ENCODE measurements at regions not wholly inside any gene's neighbourhood (a gene's known extent, or its start where the extent isn't known, plus 50 kb on each side); places are given as distances from the start of the nearest gene placed in this dataset.

DNA sequence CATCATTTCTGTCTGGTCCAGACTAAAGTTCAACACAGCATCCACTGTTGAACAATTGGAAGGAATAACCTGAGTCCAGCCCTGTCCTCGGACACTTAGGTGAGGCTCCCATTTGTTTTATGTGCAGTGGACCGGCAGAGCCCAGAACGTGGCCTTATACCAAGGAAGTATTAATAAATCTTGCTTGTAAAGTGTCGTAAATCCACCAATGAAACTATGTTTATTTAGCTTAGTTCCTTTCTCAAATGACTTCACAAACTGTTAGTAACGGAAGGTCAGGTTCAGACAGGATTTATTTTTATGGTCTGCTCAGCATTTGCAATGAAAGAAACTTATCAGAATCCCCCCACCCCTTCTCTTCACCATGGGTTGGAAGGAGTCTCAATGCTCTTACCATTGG lies 149.5 kb downstream of the PCSK1 start:
- DNase-seq (ENCODE audit: low spot score), result no peak

DNA sequence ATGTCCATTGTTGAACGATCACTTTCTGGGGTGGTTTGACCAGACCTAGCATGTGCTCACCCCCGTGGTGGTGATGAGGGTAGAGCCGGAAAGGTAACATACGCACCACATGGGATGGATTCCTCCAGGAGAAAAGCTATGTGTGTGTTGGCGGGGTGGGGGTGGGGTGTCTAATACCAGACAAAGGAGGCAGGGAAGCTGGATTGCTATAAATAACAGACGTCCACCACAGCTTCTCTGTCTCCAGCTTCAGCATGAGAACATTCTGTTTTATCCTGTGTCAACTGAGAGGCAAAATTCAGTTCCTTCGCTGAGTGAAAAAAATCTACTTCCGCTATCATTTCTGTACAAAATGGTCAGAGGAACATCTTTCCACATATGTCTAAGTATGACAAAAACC lies 151.0 kb downstream of the PCSK1 start:
- no peak for DNase-seq (ENCODE audit: low spot score)

DNA sequence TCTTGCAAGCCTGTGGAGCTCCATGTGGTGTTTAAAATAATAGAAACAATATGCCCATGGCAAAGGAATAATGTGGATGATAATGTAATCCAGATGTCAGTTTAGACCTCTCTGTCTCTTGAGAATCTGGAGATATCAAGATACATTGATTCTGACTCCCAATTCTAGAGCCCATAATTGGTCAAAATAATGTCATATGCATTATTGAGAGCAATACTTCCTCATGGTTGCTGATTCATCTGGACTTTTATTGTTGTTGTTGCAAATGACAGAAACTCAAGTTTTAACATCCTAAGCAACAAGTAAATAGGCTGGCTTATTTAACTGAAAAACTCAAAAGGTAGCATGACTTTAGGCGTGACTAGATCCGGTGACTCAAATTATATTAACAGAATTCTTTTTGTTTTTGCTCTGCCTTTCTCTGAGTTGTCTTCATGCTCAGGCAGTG lies 152.1 kb downstream of the PCSK1 start:
- DNase-seq (ENCODE audit: low spot score), result no peak

DNA sequence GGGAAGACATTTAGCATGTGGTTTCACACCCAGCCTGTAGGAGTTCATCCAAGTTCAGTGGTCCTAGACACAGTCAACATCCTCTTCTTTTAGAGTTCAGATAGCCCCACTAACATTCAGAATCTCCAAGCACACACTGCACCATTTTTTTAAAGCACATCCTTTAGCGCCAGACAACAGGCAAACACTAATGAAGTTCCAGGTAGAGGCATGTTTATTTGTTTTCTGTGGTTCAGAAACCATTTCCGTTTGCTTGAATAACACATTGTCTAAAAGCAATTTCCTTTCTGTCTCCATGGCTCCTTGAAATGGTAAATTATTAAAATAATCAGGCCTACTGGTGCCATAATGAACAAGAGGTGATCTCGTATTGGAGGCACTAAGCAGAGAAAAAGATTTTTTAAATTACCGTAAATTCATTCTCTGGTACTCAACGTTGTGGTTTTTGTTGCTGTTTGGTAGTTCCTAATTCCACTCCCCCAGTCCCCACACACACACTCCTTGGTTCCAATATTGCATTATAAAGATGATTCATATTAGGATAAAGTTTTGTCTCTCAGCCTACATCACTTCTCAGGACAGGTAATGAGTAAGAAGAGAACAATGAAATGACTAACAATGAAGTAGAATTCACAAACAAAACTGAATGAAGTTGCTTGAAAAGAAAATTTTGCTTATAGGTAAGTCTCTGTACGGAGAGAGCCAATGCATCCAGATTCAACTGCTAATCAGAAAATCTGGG lies 153.1 kb downstream of the PCSK1 start:
- no peak for DNase-seq (ENCODE audit: low spot score)

DNA sequence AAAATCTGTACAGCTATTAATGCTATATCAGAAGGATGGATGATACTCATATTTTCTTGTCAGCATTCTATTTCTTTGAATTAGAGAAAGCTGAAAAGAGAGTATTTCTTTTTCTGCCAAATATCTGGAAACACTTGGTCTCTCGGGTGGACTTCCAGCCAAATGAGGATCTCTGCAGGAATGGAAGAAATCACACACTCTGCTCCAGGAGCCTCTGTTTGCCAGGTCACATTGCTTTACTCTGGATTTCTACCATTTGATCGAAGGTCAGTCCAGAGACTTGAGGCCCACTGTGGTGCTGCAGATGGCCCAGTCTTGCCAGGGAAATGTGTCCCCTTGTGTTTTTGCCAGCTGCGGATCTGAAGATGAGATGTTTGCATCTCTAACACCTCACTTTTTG lies 154.1 kb downstream of the PCSK1 start:
- no peak for DNase-seq (ENCODE audit: low spot score)

DNA sequence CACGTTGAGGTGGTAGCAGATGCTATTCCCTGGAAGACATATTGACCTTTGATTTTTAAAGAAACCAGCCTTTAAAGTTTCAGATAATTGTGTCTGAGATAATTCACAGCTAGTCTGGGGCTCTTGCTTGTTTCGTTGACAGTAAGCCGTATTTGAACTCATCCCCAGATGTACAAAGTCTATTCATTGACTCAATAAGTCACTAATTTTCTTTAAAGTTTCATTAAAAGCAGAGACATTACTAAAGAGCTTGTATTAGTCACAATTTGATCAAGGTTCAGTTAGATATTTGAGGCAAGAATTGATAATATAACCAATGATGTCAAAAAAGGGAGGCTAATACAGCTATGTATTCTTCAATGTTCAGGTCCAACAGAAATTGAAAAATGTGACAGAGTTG lies 158.0 kb downstream of the PCSK1 start:
- no peak for DNase-seq (ENCODE audit: low spot score)

DNA sequence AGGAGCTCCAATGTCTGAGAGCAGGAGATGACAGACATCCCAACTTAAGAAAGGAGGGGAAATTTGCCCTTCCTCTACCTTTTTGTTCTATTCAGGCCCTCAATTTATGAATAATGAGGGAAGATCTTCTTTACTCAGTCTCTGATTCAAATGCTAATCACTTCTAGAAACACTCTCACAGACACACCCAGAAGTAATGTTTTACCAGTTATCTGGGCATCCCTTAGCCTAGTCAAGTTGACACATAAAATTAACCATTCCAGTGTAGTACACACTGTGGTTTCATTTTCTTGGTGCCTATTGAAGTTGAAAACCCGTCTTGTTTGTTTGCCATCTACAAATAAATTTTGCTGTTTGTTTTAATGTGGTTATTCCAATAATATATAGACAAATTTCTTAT lies 167.6 kb downstream of the PCSK1 start:
- no peak for DNase-seq (ENCODE audit: low spot score)

DNA sequence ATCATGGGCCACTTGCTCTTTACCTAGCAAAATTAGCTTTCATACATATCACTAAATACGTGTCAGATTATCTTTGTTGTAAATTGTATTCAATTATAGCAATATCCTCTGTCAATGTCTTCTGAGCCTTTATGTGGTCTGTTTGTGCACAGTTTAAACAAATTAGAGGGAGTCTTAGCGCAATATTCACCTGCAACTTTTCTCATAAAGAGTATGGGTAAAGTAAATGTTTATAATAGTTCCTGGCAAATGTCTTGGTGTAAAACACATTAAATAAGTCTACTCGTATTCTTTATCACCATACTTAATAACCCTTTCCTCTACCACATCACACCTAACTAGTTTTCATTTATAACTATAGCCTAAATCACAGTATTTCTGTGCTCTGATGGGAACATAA lies 169.0 kb downstream of the PCSK1 start:
- no peak for DNase-seq (ENCODE audit: low spot score)

DNA sequence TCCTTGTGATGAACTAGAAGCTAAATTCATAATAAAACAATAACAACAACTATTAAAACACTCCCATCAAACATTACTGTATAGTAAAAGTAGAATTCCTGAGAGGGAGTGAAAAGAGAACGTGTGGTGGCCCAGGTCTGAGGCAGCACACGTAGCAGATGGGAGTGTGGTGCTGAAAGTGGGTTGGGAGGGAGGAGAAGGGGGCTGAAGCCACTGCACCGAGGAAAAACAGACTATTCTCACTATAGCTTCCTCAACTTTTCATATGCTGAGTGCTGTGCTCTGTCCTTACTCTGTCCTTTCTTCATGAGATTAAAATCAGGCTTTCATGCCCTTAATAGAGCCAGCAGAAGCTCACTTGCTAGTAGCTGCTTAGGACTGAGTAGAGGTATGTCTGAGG lies 170.9 kb downstream of the PCSK1 start:
- no peak for DNase-seq (ENCODE audit: low spot score)

DNA sequence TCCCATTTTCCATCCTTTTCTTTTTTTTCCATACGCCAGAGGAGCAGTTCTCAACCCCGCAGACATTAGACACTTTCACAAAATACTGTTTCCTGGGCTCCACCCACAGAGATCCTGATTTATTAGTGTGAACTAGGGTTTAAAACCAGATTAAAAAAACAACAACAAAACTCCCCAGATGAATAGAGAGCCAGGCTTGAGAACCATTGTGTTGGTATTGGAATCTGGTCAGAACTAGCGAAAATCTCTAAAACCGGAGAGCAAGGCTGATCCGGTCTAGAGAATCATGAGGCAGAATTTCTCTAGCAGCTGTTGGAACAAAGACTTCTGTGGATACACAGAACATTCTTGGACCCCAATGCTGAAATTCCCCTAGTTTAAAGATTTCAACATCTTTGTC lies 173.0 kb downstream of the PCSK1 start:
- no peak for DNase-seq (ENCODE audit: low spot score)

DNA sequence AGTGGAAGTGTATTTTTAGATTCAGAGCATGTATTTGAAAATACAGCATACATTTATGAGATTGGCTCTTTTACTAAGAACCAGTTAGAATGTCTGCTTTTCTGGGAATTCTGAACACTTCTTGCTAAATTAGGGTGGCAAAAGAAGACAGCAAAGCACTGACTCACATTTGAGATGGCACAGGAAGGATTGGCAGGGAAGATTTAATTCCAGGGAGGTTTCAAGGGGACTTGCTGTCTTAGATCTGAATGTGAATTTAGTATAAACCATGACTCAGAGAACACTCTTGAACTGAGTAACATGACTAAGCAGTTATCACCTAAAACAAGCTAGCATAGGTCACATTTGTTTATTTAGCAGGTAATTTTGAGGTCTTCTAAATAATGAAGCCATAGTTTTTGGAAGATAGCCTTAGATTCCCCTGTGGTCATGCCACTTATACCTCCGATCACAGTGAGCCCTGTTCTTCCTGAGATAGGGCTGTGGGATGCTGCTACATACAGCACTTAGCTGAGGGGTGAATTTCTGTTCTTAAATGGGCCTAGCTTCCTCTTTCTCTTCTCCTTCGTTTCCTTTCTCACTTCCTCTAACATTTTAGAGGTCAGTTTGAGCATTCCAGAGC lies 173.8 kb downstream of the PCSK1 start:
- no peak for DNase-seq (ENCODE audit: low spot score)

DNA sequence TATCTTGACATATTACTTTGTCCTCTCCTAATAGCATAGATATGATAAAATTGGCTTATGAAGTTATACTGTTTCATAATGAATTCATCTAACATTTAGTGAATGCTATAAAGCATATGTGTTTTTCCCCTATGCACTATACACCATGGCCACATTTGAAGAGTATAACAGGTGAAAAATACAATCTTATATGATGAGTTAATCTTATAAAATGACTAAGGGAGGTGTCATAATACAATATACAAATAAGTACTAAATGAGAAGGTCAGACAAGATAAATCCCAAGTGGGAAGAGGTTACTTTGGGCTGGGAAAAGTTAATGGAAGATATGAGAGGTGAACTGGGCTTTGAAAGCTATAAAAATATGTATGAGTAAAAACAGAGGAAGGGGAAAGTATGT lies 174.4 kb downstream of the PCSK1 start:
- DNase-seq (ENCODE audit: low spot score), result no peak

DNA sequence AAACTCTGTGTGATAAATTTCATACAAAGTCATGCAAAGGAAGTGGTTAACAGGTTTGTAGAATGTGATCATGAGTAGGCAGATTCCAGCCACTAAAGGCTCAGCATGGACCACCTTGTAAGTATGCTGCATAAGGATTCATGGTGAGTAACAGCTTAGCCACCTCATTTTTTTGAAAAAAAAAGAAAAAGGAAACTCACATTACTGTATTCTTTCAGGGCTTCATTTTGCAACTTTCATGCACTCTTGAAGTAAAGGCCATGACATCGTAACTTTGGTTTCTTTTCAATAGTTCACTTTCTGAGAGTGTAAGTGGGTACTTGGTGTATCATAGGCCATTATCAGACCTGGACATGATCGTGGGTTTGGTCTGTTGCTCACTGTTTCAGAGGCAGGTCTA lies 175.1 kb downstream of the PCSK1 start:
- no peak for DNase-seq (ENCODE audit: low spot score)

DNA sequence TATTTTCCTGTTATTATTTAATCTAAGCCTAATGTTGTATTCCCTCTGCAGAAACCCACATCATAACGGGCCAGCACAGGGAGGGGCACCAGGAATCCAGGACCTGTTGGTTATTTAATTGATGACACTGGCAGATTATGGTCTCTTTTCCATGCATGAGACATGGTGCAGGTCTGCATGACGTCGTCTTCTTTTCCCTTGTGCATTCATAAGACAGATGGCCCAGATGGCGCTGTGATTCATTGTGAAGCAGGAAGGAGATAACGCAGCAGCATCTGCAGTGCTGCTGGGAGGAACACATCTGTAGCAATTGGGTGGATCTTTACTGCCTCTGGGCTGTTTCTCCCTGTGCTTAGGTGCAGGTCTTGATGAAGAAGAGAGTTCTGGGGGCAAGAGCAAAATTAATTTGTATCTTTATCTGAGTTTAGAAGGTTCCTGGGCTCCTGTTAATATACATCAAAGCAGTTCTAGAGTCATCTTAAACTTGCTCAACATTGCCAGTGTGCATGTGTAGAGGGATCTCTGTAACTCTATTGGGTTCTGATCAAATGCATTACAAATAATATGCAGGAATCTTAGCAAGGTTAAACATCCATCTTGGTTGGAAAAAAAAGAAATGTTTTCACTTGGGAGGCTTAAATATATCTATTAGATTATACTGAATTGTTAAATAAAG lies 176.1 kb downstream of the PCSK1 start:
- DNase-seq (ENCODE audit: low spot score), result no peak

DNA sequence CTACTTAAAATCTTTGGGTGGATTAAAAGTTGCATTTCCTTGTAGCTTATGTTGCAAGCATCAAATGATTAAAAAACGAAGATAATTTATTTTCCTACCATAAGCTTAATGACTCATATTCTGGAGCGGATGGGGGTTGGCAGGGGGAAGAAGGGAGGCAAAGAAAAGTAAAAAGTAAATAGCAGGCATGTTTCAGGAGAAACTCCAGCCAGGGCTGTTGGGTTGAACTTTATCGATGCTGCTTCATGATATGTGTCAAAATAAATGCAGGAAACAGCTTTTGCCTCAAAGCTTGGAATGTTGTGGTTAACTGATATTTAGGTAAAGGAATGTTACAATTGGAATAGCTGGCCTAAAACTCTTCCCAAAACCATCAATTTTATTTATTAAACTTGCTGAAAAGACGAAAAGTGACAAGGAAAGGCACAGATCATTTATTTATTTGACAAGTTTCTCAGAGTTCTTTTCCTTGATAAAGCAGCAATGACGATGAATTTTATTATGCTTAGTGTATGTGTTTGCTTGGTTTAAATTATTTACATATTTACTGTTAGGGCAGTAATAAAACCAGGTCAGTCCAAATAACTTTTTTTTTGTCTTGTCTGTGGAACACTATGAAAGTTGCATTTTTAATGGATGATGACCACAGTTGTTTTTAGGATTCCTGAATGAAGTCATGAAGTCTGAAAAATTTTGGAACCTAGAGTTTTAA lies 177.9 kb downstream of the PCSK1 start:
- no peak for DNase-seq (ENCODE audit: low spot score)

DNA sequence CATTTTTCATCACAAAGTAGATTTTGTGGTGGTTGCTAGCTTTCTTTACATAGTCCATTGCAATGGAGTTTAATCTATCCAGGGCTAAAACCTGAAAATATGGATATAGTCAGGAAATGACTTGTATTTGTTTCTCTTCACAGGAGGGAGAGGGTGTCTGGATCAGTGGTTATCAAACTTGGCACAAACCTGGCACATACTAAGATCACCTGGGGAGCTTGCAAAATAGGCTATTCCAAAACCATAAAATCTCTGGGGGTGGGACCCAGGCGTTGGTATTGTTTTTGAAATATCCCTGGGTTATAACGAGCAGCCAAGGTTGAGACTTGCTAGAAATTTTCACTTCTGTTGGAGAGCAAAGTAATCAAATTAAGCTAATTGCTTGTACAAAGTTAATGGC lies 179.9 kb downstream of the PCSK1 start:
- DNase-seq (ENCODE audit: low spot score), result no peak

DNA sequence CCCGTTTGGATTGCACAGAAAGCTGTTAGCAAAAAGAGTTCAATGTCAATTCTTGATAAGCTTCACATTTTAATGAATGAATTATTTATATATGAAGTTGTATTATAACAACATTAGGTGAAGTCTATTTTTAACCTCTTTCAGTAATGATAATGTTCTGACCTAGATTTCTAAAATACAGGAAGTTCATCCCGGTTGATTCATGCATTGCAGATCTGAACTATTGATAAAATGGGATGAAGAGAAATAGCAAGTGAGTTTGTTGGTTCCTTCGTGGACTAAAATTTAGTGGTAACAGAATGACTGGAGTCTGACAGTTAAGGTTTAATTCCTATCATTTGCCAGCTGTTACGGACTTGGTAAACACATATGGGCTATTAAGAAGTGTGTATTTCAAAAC lies 180.5 kb downstream of the PCSK1 start:
- no peak for DNase-seq (ENCODE audit: low spot score)

DNA sequence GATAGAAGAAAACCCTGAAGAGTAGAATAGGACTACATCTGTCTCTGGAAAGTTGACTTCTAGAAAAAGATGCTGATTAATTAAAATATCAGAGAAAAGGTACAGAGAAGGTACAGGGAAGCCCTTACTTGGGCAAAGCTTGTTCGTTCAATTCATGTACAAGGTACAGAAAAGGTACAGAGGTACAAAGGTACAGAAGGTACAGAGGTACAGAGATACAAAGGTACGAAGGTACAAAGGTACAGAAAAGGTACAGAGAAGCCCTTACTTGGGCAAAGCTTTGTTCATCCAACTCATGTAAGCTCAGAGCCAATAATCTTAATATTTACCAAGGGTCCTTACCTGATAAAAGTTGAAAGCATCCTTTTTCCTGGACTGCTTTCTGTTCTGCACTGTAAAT lies 182.3 kb downstream of the PCSK1 start:
- no peak for DNase-seq (ENCODE audit: low spot score)

DNA sequence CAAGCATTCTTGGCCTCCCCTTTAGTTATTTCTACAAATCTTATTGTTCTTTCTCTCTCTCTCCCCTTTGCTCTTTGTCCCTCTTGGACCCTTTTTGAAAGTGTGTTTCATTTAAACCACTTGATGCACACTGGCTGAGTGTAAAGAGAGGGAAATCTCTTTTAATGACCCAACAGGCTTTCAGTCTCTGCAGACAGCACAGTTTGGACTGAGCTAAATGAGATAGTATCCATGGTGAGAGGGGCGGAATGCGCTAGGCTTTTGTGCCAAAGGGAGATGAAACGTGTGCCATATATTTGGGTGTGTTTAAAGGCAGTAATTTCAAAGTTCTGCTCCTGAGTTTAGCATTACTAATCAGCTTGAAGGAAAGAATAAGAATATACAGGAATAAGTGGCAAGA lies 184.9 kb downstream of the PCSK1 start:
- DNase-seq (ENCODE audit: low spot score), result no peak

DNA sequence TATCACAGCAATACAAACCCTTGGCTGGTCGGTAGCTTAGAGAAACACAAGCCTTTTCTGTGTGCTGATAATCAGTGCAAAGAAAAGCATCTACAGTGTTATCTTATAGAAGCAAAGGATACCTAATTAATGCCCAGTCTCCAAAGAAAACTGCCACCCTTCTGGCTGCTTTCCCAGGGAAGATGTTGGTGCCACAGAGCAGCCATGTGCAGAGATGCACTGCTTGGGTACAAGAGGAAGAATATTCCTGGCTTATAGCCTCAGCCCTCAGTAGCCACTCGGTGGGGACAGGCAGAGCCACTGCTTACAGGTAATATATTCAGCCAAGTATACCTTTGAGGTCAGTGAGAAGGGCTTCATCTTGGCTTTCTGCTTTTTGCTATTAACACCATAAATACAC lies 185.3 kb downstream of the PCSK1 start:
- DNase-seq (ENCODE audit: low spot score), result no peak

DNA sequence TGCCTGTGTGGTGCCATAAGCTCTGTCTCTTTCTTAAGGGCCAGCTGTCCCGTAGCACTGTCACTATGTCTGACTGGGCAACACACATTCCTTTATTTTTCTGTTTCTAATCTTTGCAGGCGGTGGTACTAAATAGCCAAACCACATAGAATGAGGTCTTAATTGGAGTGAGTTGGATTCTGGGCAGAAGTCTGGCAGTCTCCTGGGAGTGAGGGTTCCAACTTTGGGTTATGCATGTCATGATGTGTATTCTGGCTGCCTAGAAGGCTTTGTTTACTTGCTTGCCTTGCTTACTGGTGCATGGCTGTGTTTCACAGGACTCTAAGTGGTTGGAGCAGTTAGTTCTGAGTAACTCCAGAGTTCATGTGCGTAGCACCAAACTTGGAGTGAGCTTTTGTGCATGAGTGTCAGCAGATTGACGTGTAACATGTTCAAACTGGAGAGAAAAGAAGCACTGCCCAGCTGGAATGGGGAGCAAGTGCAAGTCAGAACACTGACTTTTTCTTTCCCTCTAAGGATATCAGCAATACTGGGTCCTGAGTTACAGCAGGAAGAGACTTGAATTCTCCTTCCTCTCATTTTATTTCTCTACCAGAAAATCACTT lies 185.8 kb downstream of the PCSK1 start:
- DNase-seq (ENCODE audit: low spot score), result no peak
